Esophagus muscularis mucosa (tissue), 3 donors: ENCODE measurements at regions not wholly inside any gene's neighbourhood (a gene's known extent, or its start where the extent isn't known, plus 50 kb on each side); places are given as distances from the start of the nearest gene placed in this dataset.

Experiments used
- POLR2AphosphoS5 ChIP-seq, 2 donors: sonication (generic); formaldehyde crosslinking; IDR thresholded peaks; one replicate each; pipeline ENCODE4 v1.6.1; 2017; ENCODE audit warnings: antibody characterized with exemption in 2 of 2
- TF ChIP-seq, protein P1 (sequence below), 3 experiments: fragments of 200-600 bp in 2 of 3; fragments of 450-650 bp in 1 of 3; sonication (generic) in 2 of 3; IDR thresholded peaks; one replicate each; pipeline ENCODE4 v1.5.1; 2017 to 2019; ENCODE audit warnings: antibody characterized with exemption in 3 of 3, mild to moderate bottlenecking in 2 of 3, moderate library complexity in 1 of 3

DNA sequence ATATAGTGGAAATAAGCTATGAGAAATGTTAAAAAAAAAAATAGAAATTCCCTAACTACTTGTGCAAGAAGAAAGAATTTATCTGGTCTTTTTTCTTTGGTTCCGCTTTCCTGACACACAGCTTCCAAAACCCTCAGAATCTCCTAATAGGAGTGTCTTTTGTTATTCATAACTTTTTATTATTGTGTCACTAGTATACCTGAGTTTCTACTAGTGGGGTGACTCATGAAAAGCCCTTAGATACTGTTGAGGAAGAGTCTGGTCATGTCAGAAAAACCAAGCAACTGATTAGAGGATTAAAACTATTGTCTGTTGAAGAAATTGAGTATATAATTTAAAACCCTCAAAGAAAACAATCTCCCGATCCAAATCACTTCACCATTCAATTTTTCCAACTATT is 152.8 kb upstream of the IFNE start:
- TF ChIP-seq, protein P1, sequence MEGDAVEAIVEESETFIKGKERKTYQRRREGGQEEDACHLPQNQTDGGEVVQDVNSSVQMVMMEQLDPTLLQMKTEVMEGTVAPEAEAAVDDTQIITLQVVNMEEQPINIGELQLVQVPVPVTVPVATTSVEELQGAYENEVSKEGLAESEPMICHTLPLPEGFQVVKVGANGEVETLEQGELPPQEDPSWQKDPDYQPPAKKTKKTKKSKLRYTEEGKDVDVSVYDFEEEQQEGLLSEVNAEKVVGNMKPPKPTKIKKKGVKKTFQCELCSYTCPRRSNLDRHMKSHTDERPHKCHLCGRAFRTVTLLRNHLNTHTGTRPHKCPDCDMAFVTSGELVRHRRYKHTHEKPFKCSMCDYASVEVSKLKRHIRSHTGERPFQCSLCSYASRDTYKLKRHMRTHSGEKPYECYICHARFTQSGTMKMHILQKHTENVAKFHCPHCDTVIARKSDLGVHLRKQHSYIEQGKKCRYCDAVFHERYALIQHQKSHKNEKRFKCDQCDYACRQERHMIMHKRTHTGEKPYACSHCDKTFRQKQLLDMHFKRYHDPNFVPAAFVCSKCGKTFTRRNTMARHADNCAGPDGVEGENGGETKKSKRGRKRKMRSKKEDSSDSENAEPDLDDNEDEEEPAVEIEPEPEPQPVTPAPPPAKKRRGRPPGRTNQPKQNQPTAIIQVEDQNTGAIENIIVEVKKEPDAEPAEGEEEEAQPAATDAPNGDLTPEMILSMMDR (IDR thresholded peaks at IDR 0.05) = no peak
- TF ChIP-seq POLR2AphosphoS5 (IDR thresholded peaks at IDR 0.05) = no peak
